Calu3 (cell line): ENCODE measurements at regions not wholly inside any gene's neighbourhood (a gene's known extent, or its start where the extent isn't known, plus 50 kb on each side); places are given as distances from the start of the nearest gene placed in this dataset.

Source experiments
- BruUV-seq: library from RNA; stranded (reverse); fragments of 400-500 nt; replicated peaks from 2 replicates; lab custom pipeline; 2021; lab: Mats Ljungman, UMichigan
- CTCF ChIA-PET: fragments of 300-600 bp; sonication (Branson Sonifier 250); formaldehyde crosslinking; loops from one replicate; lab custom pipeline; 2022; ENCODE audit warnings: antibody characterized with exemption; lab: Charles Lee
- DNase-seq: peaks from one replicate; pipeline ENCODE4 v3.0.0; 2022
- H3K27ac Mint-ChIP-seq: one replicate; pipeline ENCODE4 v1.8.0; 2022; ENCODE audit warnings: mixed read lengths; ENCODE audit not compliant: unreplicated experiment
- H3K27me3 Mint-ChIP-seq: one replicate; pipeline ENCODE4 v1.8.0; 2022; ENCODE audit warnings: mixed read lengths; ENCODE audit not compliant: unreplicated experiment
- H3K36me3 Mint-ChIP-seq: one replicate; pipeline ENCODE4 v1.8.0; 2022; ENCODE audit warnings: mild to moderate bottlenecking, moderate library complexity, mixed read lengths; ENCODE audit not compliant: insufficient read depth, unreplicated experiment
- H3K4me1 Mint-ChIP-seq: one replicate; pipeline ENCODE4 v1.8.0; 2022; ENCODE audit warnings: mild to moderate bottlenecking, low read depth, mixed read lengths; ENCODE audit not compliant: unreplicated experiment
- H3K4me3 Mint-ChIP-seq: one replicate; pipeline ENCODE4 v1.8.0; 2022; ENCODE audit warnings: mild to moderate bottlenecking, low read depth, moderate library complexity, mixed read lengths; ENCODE audit not compliant: unreplicated experiment
- H3K9me3 Mint-ChIP-seq: one replicate; pipeline ENCODE4 v1.8.0; 2022; ENCODE audit warnings: low read depth, mixed read lengths; ENCODE audit not compliant: unreplicated experiment
- CTCF ChIP-seq: fragments of 200-600 bp; IDR thresholded peaks from one replicate; pipeline ENCODE4 v1.8.0; 2022; ENCODE audit warnings: antibody characterized with exemption; ENCODE audit not compliant: unreplicated experiment
- intact Hi-C: fragments of 100-400 bp; cut with micrococcal nuclease; formaldehyde crosslinking; loops from one replicate; pipeline ENCODE4 v1.10.0; 2022; ENCODE audit not compliant: unreplicated experiment

GRCh38 chr10:54903745-54904144, 102.7 kb upstream of the PCDH15 start:
- Mint-ChIP-seq H3K27ac (no peak overlapping the region), H3K27me3 (no peaks in the 10 kb centered on the region), H3K4me1 (no peaks in the 10 kb centered on the region), H3K9me3 (peaks cover 2% of the 10 kb centered on the region), H3K36me3 (no peaks in the 10 kb centered on the region), H3K4me3 (no peak overlapping the region)
- no TSS peak for BruUV-seq
- intact Hi-C loops = no loop called here
- CTCF ChIA-PET = no interaction called here
- DNase-seq = no peak
- TF ChIP-seq CTCF = no peak

- Mint-ChIP-seq H3K27me3 (no peaks in the 10 kb centered on the region), H3K36me3 (no peaks in the 10 kb centered on the region), H3K9me3 (peaks cover 2% of the 10 kb centered on the region), H3K4me3 (no peak overlapping the region), H3K27ac (no peak overlapping the region), H3K4me1 (no peaks in the 10 kb centered on the region)
- intact Hi-C loops = no loop called here
- CTCF ChIA-PET = interaction anchor here (0.5 kb wide), 1 partner anchor 768 kb away, joined by 3 read pairs; no protein-coding TSS in a partner anchor
- no peak for DNase-seq
- BruUV-seq = no TSS peak
- no peak for TF ChIP-seq CTCF
Observed at GRCh38 chr10:54900584-54900983, 99.6 kb upstream of the PCDH15 start.

- H3K27ac Mint-ChIP-seq = no peak overlapping the region
- no peaks in the 10 kb centered on the region for H3K4me1 Mint-ChIP-seq
- CTCF ChIA-PET = no interaction called here
- BruUV-seq = no TSS peak
- no peaks in the 10 kb centered on the region for H3K27me3 Mint-ChIP-seq
- H3K9me3 Mint-ChIP-seq = no peaks in the 10 kb centered on the region
- TF ChIP-seq CTCF = no peak
- H3K4me3 Mint-ChIP-seq = no peak overlapping the region
- H3K36me3 Mint-ChIP-seq = no peaks in the 10 kb centered on the region
- no peak for DNase-seq
- intact Hi-C loops = no loop called here
Observed at GRCh38 chr10:54880996-54881395, 80.0 kb upstream of the PCDH15 start.

- BruUV-seq = no TSS peak
Observed at GRCh38 chr10:54869022-54869421, 68.0 kb upstream of the PCDH15 start.

More at GRCh38 chr10:54869022-54869421, 68.0 kb upstream of the PCDH15 start:
- no peak for DNase-seq
- Mint-ChIP-seq H3K4me1 (no peaks in the 10 kb centered on the region), H3K36me3 (no peaks in the 10 kb centered on the region), H3K9me3 (peaks cover 4% of the 10 kb centered on the region), H3K4me3 (no peak overlapping the region), H3K27ac (no peak overlapping the region), H3K27me3 (no peaks in the 10 kb centered on the region)
- intact Hi-C loops = no loop called here
- no peak for TF ChIP-seq CTCF
- CTCF ChIA-PET = no interaction called here
